ENCODE measurements at regions not wholly inside any gene's neighbourhood (a gene's known extent, or its start where the extent isn't known, plus 50 kb on each side); places are given as distances from the start of the nearest gene placed in this dataset.

DNA sequence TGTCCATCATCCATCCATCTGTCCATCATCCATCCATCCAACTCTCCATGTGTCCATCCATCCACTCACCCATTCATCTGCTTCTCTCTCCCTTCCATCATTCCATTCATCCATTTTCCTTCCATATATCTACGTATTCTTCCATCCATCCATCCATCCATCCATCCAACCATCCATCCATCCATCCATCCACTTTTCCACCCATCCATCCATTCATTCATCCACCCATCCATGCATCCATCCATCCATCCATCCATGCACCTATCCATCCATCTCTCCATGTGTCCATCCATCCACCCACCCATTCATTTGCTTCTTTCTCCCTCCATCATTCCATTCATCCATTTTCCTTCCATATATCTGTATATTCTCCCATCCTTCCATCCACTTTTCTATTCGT lies 214.0 kb upstream of the RTL1 start:
- H3K9ac ChIP-seq (ENCODE audit: low read length): no peak overlapping the region
- H3F3A ChIP-seq (ENCODE audit: insufficient read depth, low read length, poor library complexity, severe bottlenecking): no peaks in the 10 kb centered on the region
- H3K4me2 ChIP-seq (ENCODE audit: low read length): no peak overlapping the region
- H3K36me3 ChIP-seq (ENCODE audit: insufficient read depth, low read length): no peaks in the 10 kb centered on the region
- no peak overlapping the region for H3K4me3 ChIP-seq (ENCODE audit: low read length)
- H4K20me1 ChIP-seq (ENCODE audit: insufficient read depth): no peaks in the 10 kb centered on the region
- H3K27ac ChIP-seq (ENCODE audit: low read length): no peak overlapping the region
- H3K9me2 ChIP-seq (ENCODE audit: insufficient read depth, low read length): no peaks in the 10 kb centered on the region
- H3K9me3 ChIP-seq (ENCODE audit: low read length): no peaks in the 10 kb centered on the region
- TF ChIP-seq EP300 (conservative IDR thresholded peaks at IDR 0.05; ENCODE audit: poor library complexity, severe bottlenecking): no peak
- no peak for TF ChIP-seq SMC3 (conservative IDR thresholded peaks at IDR 0.05; ENCODE audit: poor library complexity)
- TF ChIP-seq POLR2AphosphoS5 (IDR thresholded peaks at IDR 0.05): no peak
- TF ChIP-seq, protein P1, sequence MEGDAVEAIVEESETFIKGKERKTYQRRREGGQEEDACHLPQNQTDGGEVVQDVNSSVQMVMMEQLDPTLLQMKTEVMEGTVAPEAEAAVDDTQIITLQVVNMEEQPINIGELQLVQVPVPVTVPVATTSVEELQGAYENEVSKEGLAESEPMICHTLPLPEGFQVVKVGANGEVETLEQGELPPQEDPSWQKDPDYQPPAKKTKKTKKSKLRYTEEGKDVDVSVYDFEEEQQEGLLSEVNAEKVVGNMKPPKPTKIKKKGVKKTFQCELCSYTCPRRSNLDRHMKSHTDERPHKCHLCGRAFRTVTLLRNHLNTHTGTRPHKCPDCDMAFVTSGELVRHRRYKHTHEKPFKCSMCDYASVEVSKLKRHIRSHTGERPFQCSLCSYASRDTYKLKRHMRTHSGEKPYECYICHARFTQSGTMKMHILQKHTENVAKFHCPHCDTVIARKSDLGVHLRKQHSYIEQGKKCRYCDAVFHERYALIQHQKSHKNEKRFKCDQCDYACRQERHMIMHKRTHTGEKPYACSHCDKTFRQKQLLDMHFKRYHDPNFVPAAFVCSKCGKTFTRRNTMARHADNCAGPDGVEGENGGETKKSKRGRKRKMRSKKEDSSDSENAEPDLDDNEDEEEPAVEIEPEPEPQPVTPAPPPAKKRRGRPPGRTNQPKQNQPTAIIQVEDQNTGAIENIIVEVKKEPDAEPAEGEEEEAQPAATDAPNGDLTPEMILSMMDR (IDR thresholded peaks at IDR 0.05; ENCODE audit: poor library complexity, severe bottlenecking): no peak
- no peak for TF ChIP-seq REST (IDR thresholded peaks at IDR 0.05; ENCODE audit: borderline replicate concordance)
- no peak for TF ChIP-seq TAF1 (IDR thresholded peaks at IDR 0.05; ENCODE audit: low read depth)
- no peak for TF ChIP-seq RAD21 (conservative IDR thresholded peaks at IDR 0.05)
- TF ChIP-seq EZH2 (IDR thresholded peaks at IDR 0.05; ENCODE audit: borderline replicate concordance, insufficient read depth, low read length, poor library complexity, severe bottlenecking): no peak
- no peak for TF ChIP-seq MXI1 (conservative IDR thresholded peaks at IDR 0.05; ENCODE audit: poor library complexity, severe bottlenecking)
- no peaks in the 10 kb centered on the region for H3K27me3 ChIP-seq (ENCODE audit: insufficient read depth, low read depth, low read length)
- no peak overlapping the region for H2AFZ ChIP-seq (ENCODE audit: low read depth, low read length)
- H3K79me2 ChIP-seq (replicated peaks; ENCODE audit: insufficient read depth, low read length): no peaks in the 10 kb centered on the region

GRCh38 chr14:101118233-101118632 lies 214.7 kb upstream of the RTL1 start:
- Histone ChIP-seq H3K27ac (ENCODE audit: low read length) (no peak overlapping the region), H3K4me3 (ENCODE audit: low read length) (no peak overlapping the region), H4K20me1 (ENCODE audit: insufficient read depth) (no peaks in the 10 kb centered on the region), H3K4me2 (ENCODE audit: low read length) (no peak overlapping the region), H2AFZ (ENCODE audit: low read depth, low read length) (no peak overlapping the region), H3F3A (ENCODE audit: insufficient read depth, low read length, poor library complexity, severe bottlenecking) (no peaks in the 10 kb centered on the region), H3K79me2 (replicated peaks; ENCODE audit: insufficient read depth, low read length) (no peaks in the 10 kb centered on the region), H3K9me3 (ENCODE audit: low read length) (no peaks in the 10 kb centered on the region), H3K27me3 (ENCODE audit: insufficient read depth, low read depth, low read length) (no peaks in the 10 kb centered on the region), H3K9ac (ENCODE audit: low read length) (no peak overlapping the region), H3K9me2 (ENCODE audit: insufficient read depth, low read length) (no peaks in the 10 kb centered on the region), H3K36me3 (ENCODE audit: insufficient read depth, low read length) (no peaks in the 10 kb centered on the region)
- TF ChIP-seq REST (IDR thresholded peaks at IDR 0.05; ENCODE audit: borderline replicate concordance) (no peak), EP300 (conservative IDR thresholded peaks at IDR 0.05; ENCODE audit: poor library complexity, severe bottlenecking) (no peak), MXI1 (conservative IDR thresholded peaks at IDR 0.05; ENCODE audit: poor library complexity, severe bottlenecking) (no peak), RAD21 (conservative IDR thresholded peaks at IDR 0.05) (no peak), TAF1 (IDR thresholded peaks at IDR 0.05; ENCODE audit: low read depth) (no peak), EZH2 (IDR thresholded peaks at IDR 0.05; ENCODE audit: borderline replicate concordance, insufficient read depth, low read length, poor library complexity, severe bottlenecking) (no peak), SMC3 (conservative IDR thresholded peaks at IDR 0.05; ENCODE audit: poor library complexity) (no peak), POLR2AphosphoS5 (IDR thresholded peaks at IDR 0.05) (no peak)
- TF ChIP-seq, protein P1 (IDR thresholded peaks at IDR 0.05; ENCODE audit: poor library complexity, severe bottlenecking): no peak

All from neural cell (in vitro differentiated cells).